ENCODE measurements at regions not wholly inside any gene's neighbourhood (a gene's known extent, or its start where the extent isn't known, plus 50 kb on each side); places are given as distances from the start of the nearest gene placed in this dataset.

DNA sequence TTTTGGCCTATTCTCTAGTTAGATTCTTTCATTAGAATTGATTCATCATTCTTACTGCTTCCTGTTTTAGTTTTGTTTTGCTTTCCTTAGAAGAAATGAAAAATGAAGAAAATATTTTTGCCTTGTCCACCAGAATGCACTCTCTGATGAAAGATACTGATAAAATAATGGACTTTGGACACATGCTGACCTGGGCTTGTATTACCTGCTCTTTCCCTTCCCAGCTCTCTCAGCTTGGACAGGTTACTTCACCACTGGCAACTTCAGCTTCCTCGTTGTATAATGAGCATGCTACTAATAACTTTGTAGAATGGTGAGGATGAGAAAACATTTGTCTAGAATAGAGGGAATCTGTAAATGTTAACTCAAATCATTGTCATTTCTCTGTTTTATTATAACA lies 1468.1 kb upstream of the WWC1 start:
- H3K27ac ChIP-seq, result no peak overlapping the region
- TF ChIP-seq, protein P1, sequence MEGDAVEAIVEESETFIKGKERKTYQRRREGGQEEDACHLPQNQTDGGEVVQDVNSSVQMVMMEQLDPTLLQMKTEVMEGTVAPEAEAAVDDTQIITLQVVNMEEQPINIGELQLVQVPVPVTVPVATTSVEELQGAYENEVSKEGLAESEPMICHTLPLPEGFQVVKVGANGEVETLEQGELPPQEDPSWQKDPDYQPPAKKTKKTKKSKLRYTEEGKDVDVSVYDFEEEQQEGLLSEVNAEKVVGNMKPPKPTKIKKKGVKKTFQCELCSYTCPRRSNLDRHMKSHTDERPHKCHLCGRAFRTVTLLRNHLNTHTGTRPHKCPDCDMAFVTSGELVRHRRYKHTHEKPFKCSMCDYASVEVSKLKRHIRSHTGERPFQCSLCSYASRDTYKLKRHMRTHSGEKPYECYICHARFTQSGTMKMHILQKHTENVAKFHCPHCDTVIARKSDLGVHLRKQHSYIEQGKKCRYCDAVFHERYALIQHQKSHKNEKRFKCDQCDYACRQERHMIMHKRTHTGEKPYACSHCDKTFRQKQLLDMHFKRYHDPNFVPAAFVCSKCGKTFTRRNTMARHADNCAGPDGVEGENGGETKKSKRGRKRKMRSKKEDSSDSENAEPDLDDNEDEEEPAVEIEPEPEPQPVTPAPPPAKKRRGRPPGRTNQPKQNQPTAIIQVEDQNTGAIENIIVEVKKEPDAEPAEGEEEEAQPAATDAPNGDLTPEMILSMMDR (IDR thresholded peaks at IDR 0.05), result no peak
- TF ChIP-seq EP300 (IDR thresholded peaks at IDR 0.05; ENCODE audit: low read depth) (no peak), POLR2AphosphoS5 (IDR thresholded peaks at IDR 0.05) (no peak), POLR2A (IDR thresholded peaks at IDR 0.05) (no peak)

DNA sequence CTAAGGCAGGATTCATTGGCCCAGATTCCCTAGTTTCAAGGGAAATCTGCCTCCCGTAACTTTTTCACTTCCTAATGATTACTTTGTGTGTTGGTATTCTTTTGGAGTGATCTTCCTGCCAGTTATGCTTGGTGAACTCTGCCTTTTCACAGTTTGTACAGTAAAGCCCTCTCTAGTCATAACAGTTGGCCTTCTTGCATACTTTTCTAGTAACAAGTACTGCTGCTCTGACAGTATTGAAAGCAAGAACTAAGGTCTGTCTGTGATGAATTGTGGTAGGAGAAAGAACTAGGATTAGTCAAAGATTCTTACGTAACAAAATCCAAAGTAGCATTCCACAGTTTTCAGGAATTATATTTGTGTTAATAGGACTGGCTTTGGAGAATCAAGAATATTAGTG lies 1457.2 kb upstream of the WWC1 start:
- in situ Hi-C loops (cut with MboI; ENCODE audit: low pct_ligation_motif_present in 1 of 4, low pct_unique_long_range_greater_than_20kb in 1 of 4, low sequenced_read_pairs in 3 of 4) (no loop called here), intact Hi-C loops (cut with DNase I; ENCODE audit: low total_unique reads) (no loop called here)

More for the DNA sequence above, 1468.1 kb upstream of the WWC1 start:
- Histone ChIP-seq H3K4me3 (no peak overlapping the region), H3K36me3 (no peaks in the 10 kb centered on the region), H3K4me1 (no peaks in the 10 kb centered on the region), H3K27me3 (no peaks in the 10 kb centered on the region), H3K9me3 (no peaks in the 10 kb centered on the region)
- intact Hi-C loops (cut with DNase I; ENCODE audit: low total_unique reads) (no loop called here), in situ Hi-C loops (cut with MboI; ENCODE audit: low pct_ligation_motif_present in 1 of 4, low pct_unique_long_range_greater_than_20kb in 1 of 4, low sequenced_read_pairs in 3 of 4) (no loop called here)
- DNase-seq, result no peak
- WGBS, 2 donors (ENCODE audit: low coverage in 1 of 2), result 46 to 55% methylated on average over 1 of the region's 1 CpG

DNA sequence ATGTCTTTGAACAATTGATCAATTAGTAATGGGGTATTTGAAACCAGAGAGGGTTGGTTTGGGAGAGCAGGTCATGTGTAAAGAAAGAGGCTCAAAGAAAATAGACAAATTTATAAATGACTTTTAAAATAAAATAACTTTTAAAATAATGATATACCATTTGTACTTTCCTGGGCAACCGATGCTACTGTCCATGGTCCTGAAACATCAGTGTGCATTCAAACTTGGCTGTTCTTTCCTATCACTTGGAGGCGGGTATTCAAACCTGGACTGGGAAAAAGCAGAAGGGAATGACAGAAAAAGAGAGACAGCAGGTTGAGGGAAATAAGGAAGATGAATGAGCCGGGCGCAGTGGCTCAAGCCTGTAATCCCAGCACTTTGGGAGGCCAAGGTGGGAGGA lies 1446.4 kb upstream of the WWC1 start:
- WGBS, 2 donors (ENCODE audit: low coverage in 1 of 2), result 60 to 79% methylated on average over 1 to 4 of the region's 4 CpGs

More for the DNA sequence above, 1457.2 kb upstream of the WWC1 start:
- Histone ChIP-seq H3K4me3 (no peak overlapping the region), H3K36me3 (no peaks in the 10 kb centered on the region), H3K27me3 (no peaks in the 10 kb centered on the region), H3K9me3 (no peaks in the 10 kb centered on the region), H3K4me1 (no peaks in the 10 kb centered on the region), H3K27ac (no peak overlapping the region)
- 78 to 89% methylated on average over 2 of the region's 2 CpGs for WGBS, 2 donors (ENCODE audit: low coverage in 1 of 2)
- TF ChIP-seq POLR2AphosphoS5 (IDR thresholded peaks at IDR 0.05), result no peak
- no peak for TF ChIP-seq EP300 (IDR thresholded peaks at IDR 0.05; ENCODE audit: low read depth)
- TF ChIP-seq, protein P1 (IDR thresholded peaks at IDR 0.05), result no peak
- TF ChIP-seq POLR2A (IDR thresholded peaks at IDR 0.05), result no peak
- no peak for DNase-seq

DNA sequence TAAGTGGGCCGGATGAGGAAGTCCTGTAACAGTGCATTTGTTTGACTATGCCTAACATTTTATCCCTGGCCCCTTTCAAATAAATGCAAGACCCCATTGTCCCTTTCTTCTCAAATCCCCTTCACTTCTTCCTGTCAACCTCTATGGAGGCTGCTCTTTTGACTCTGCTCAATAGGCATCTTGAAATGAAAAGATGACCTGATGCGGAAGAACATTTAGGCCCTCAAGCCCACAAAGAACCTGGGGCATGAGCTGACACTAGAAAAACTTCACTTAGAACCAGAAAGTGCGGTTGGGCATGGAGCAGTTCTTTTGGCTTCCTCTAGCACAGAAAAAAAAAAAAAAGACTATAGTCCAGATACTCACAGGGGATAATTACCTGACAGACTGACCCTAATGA lies 1434.7 kb upstream of the WWC1 start:
- intact Hi-C loops (cut with DNase I; ENCODE audit: low total_unique reads) (no loop called here), in situ Hi-C loops (cut with MboI; ENCODE audit: low pct_ligation_motif_present in 1 of 4, low pct_unique_long_range_greater_than_20kb in 1 of 4, low sequenced_read_pairs in 3 of 4) (no loop called here)
- Histone ChIP-seq H3K36me3 (no peaks in the 10 kb centered on the region), H3K27me3 (no peaks in the 10 kb centered on the region), H3K4me1 (no peaks in the 10 kb centered on the region), H3K9me3 (no peaks in the 10 kb centered on the region), H3K27ac (no peak overlapping the region), H3K4me3 (no peak overlapping the region)
- WGBS, 2 donors (ENCODE audit: low coverage in 1 of 2), result 81 to 92% methylated on average over 3 of the region's 3 CpGs
- DNase-seq, result no peak
- TF ChIP-seq POLR2AphosphoS5 (IDR thresholded peaks at IDR 0.05) (no peak), EP300 (IDR thresholded peaks at IDR 0.05; ENCODE audit: low read depth) (no peak), POLR2A (IDR thresholded peaks at IDR 0.05) (no peak)
- TF ChIP-seq, protein P1 (IDR thresholded peaks at IDR 0.05), result no peak

More for the DNA sequence above, 1446.4 kb upstream of the WWC1 start:
- TF ChIP-seq POLR2A (IDR thresholded peaks at IDR 0.05) (no peak), EP300 (IDR thresholded peaks at IDR 0.05; ENCODE audit: low read depth) (no peak), POLR2AphosphoS5 (IDR thresholded peaks at IDR 0.05) (no peak)
- TF ChIP-seq, protein P1 (IDR thresholded peaks at IDR 0.05), result no peak
- Histone ChIP-seq H3K9me3 (no peaks in the 10 kb centered on the region), H3K27ac (no peak overlapping the region), H3K4me1 (no peaks in the 10 kb centered on the region), H3K36me3 (no peaks in the 10 kb centered on the region), H3K4me3 (no peak overlapping the region), H3K27me3 (no peaks in the 10 kb centered on the region)
- DNase-seq, result no peak
- in situ Hi-C loops (cut with MboI; ENCODE audit: low pct_ligation_motif_present in 1 of 4, low pct_unique_long_range_greater_than_20kb in 1 of 4, low sequenced_read_pairs in 3 of 4) (no loop called here), intact Hi-C loops (cut with DNase I; ENCODE audit: low total_unique reads) (no loop called here)

Measured in transverse colon (tissue), 4 donors.